ENCODE measurements at regions not wholly inside any gene's neighbourhood (a gene's known extent, or its start where the extent isn't known, plus 50 kb on each side); places are given as distances from the start of the nearest gene placed in this dataset.

GRCh38 chr6:88262332-88262731, 96.2 kb upstream of the CNR1 start:
- TF ChIP-seq, protein P1, sequence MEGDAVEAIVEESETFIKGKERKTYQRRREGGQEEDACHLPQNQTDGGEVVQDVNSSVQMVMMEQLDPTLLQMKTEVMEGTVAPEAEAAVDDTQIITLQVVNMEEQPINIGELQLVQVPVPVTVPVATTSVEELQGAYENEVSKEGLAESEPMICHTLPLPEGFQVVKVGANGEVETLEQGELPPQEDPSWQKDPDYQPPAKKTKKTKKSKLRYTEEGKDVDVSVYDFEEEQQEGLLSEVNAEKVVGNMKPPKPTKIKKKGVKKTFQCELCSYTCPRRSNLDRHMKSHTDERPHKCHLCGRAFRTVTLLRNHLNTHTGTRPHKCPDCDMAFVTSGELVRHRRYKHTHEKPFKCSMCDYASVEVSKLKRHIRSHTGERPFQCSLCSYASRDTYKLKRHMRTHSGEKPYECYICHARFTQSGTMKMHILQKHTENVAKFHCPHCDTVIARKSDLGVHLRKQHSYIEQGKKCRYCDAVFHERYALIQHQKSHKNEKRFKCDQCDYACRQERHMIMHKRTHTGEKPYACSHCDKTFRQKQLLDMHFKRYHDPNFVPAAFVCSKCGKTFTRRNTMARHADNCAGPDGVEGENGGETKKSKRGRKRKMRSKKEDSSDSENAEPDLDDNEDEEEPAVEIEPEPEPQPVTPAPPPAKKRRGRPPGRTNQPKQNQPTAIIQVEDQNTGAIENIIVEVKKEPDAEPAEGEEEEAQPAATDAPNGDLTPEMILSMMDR (IDR thresholded peaks at IDR 0.05; ENCODE audit: borderline replicate concordance, extremely low read depth, low read length, poor library complexity, severe bottlenecking): no peak
- TF ChIP-seq EZH2 (IDR thresholded peaks at IDR 0.05; ENCODE audit: borderline replicate concordance, low read depth, low read length, severe bottlenecking): no peak

Measured in DND-41 (cell line).